ENCODE measurements at regions not wholly inside any gene's neighbourhood (a gene's known extent, or its start where the extent isn't known, plus 50 kb on each side); places are given as distances from the start of the nearest gene placed in this dataset.

GRCh38 chr15:55005679-55006078 lies 191.1 kb downstream of the RSL24D1 start:
- no peaks in the 10 kb centered on the region for H3K4me1 ChIP-seq (ENCODE audit: control insufficient read depth, insufficient read depth, low read length, poor library complexity, severe bottlenecking)
- H3K4me3 ChIP-seq (ENCODE audit: insufficient read depth, low read depth, low read length, poor library complexity, severe bottlenecking): no peak overlapping the region
- H3K36me3 ChIP-seq (ENCODE audit: control insufficient read depth, insufficient read depth, low read length): no peaks in the 10 kb centered on the region
- H3K27me3 ChIP-seq (replicated peaks; ENCODE audit: control insufficient read depth, insufficient read depth, low read length, poor library complexity, severe bottlenecking): no peaks in the 10 kb centered on the region
- no peaks in the 10 kb centered on the region for H3K9me3 ChIP-seq (ENCODE audit: control insufficient read depth, low read length)
- no peak overlapping the region for H3K27ac ChIP-seq (ENCODE audit: insufficient read depth, low read length, poor library complexity, severe bottlenecking)
- no peak for DNase-seq

- Histone ChIP-seq H3K9me3 (ENCODE audit: control insufficient read depth, low read length) (no peaks in the 10 kb centered on the region), H3K36me3 (ENCODE audit: control insufficient read depth, insufficient read depth, low read length) (no peaks in the 10 kb centered on the region), H3K27ac (ENCODE audit: insufficient read depth, low read length, poor library complexity, severe bottlenecking) (no peak overlapping the region), H3K4me1 (ENCODE audit: control insufficient read depth, insufficient read depth, low read length, poor library complexity, severe bottlenecking) (no peaks in the 10 kb centered on the region), H3K4me3 (ENCODE audit: insufficient read depth, low read depth, low read length, poor library complexity, severe bottlenecking) (no peak overlapping the region), H3K27me3 (replicated peaks; ENCODE audit: control insufficient read depth, insufficient read depth, low read length, poor library complexity, severe bottlenecking) (no peaks in the 10 kb centered on the region)
- DNase-seq: no peak
Observed at GRCh38 chr15:55003965-55004873, 192.5 kb downstream of the RSL24D1 start.

DNA sequence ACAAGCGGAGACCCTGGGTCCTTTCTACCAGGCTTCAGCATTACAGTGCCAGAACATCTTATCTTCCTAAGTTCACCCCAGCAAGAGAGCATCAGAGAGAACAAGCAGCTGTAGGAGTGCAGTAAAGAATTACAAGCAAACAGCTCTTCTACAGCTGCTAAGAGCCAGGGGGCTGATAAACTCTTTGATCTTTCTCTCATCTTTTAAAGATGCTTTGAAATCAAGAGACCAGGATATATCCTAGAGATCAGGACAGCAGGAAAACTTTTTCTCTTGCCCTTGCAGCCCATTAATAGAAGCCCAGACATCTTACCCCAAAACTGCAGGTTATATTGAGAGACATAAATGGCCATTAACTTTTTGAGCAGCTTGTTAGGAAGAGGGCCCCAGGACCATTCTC lies 198.1 kb downstream of the RSL24D1 start:
- H3K36me3 ChIP-seq (ENCODE audit: control insufficient read depth, insufficient read depth, low read length): no peaks in the 10 kb centered on the region
- no peak overlapping the region for H3K27ac ChIP-seq (ENCODE audit: insufficient read depth, low read length, poor library complexity, severe bottlenecking)
- no peak for DNase-seq
- H3K4me1 ChIP-seq (ENCODE audit: control insufficient read depth, insufficient read depth, low read length, poor library complexity, severe bottlenecking): no peaks in the 10 kb centered on the region
- no peaks in the 10 kb centered on the region for H3K27me3 ChIP-seq (replicated peaks; ENCODE audit: control insufficient read depth, insufficient read depth, low read length, poor library complexity, severe bottlenecking)
- H3K4me3 ChIP-seq (ENCODE audit: insufficient read depth, low read depth, low read length, poor library complexity, severe bottlenecking): no peak overlapping the region
- no peaks in the 10 kb centered on the region for H3K9me3 ChIP-seq (ENCODE audit: control insufficient read depth, low read length)

- H3K4me1 ChIP-seq (ENCODE audit: control insufficient read depth, insufficient read depth, low read length, poor library complexity, severe bottlenecking): no peaks in the 10 kb centered on the region
- H3K9me3 ChIP-seq (ENCODE audit: control insufficient read depth, low read length): no peaks in the 10 kb centered on the region
- H3K36me3 ChIP-seq (ENCODE audit: control insufficient read depth, insufficient read depth, low read length): no peaks in the 10 kb centered on the region
- no peak overlapping the region for H3K27ac ChIP-seq (ENCODE audit: insufficient read depth, low read length, poor library complexity, severe bottlenecking)
- H3K27me3 ChIP-seq (replicated peaks; ENCODE audit: control insufficient read depth, insufficient read depth, low read length, poor library complexity, severe bottlenecking): no peaks in the 10 kb centered on the region
- DNase-seq: no peak
- H3K4me3 ChIP-seq (ENCODE audit: insufficient read depth, low read depth, low read length, poor library complexity, severe bottlenecking): no peak overlapping the region
Observed at GRCh38 chr15:54990793-54991192, 205.9 kb downstream of the RSL24D1 start.

DNA sequence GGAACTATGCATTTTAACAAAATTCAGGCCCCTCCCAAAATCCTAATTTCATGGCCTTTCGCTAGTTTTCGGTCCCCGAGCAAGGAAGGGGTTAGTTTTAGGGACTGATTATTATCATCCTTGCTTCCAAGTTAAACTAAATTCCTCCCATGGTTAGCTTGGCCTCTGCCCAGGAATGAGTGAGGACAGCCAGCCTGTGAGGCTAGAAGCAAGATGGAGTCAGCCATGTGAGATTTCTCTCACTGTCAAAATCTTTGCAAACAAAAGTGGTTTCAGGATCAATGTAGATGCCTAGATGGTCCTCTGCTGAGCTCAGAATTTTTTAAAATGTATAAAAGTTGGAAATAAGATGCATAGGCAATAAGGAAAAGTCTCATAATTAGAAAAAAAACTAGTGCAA lies 208.9 kb downstream of the RSL24D1 start:
- Histone ChIP-seq H3K4me1 (ENCODE audit: control insufficient read depth, insufficient read depth, low read length, poor library complexity, severe bottlenecking) (no peaks in the 10 kb centered on the region), H3K36me3 (ENCODE audit: control insufficient read depth, insufficient read depth, low read length) (no peaks in the 10 kb centered on the region), H3K4me3 (ENCODE audit: insufficient read depth, low read depth, low read length, poor library complexity, severe bottlenecking) (no peak overlapping the region), H3K27me3 (replicated peaks; ENCODE audit: control insufficient read depth, insufficient read depth, low read length, poor library complexity, severe bottlenecking) (no peaks in the 10 kb centered on the region), H3K9me3 (ENCODE audit: control insufficient read depth, low read length) (no peaks in the 10 kb centered on the region), H3K27ac (ENCODE audit: insufficient read depth, low read length, poor library complexity, severe bottlenecking) (no peak overlapping the region)
- no peak for DNase-seq

DNA sequence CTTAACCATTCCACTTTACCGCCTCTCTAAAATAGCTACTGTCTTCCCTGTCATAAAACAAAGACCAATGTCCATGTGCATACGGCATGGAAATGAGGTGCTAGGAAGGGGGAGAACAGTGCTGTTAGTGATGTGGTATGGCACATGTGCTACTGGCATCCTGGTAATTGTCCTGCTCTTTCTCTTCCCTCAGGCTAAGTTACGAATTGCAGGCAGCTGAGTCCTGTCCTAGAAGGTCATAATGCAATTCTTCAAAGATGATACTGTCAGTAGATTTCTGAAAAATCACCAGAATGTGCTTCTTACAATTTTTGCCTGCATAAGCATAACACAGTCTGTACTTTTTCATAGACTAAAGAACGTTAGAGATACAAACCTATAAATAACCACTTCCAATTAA lies 216.8 kb downstream of the RSL24D1 start:
- H3K36me3 ChIP-seq (ENCODE audit: control insufficient read depth, insufficient read depth, low read length): no peaks in the 10 kb centered on the region

DNA sequence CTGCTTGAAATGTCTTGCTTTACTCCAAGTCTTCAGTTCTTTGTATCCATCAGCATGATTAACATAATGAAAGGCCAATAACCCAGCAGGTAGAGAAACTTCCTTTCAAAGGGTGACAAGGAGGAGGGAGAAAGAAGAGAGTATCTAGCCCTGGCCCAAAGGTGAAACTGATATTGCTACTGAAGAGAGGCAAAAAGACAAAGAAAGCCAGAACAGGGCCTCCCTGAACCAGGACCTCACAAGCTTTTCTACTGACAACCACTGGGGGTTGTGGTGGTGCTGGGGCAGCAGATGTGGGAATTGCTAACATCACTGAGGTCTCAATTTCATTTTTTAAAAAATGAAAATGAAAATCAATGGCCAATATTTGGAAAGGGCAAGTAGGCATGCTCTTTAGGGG lies 234.1 kb downstream of the RSL24D1 start:
- Histone ChIP-seq H3K4me1 (ENCODE audit: control insufficient read depth, insufficient read depth, low read length, poor library complexity, severe bottlenecking) (no peaks in the 10 kb centered on the region), H3K27me3 (replicated peaks; ENCODE audit: control insufficient read depth, insufficient read depth, low read length, poor library complexity, severe bottlenecking) (no peaks in the 10 kb centered on the region), H3K4me3 (ENCODE audit: insufficient read depth, low read depth, low read length, poor library complexity, severe bottlenecking) (no peak overlapping the region), H3K9me3 (ENCODE audit: control insufficient read depth, low read length) (no peaks in the 10 kb centered on the region), H3K27ac (ENCODE audit: insufficient read depth, low read length, poor library complexity, severe bottlenecking) (no peak overlapping the region), H3K36me3 (ENCODE audit: control insufficient read depth, insufficient read depth, low read length) (no peaks in the 10 kb centered on the region)
- no peak for DNase-seq

More for the DNA sequence above, 216.8 kb downstream of the RSL24D1 start:
- H3K27ac ChIP-seq (ENCODE audit: insufficient read depth, low read length, poor library complexity, severe bottlenecking): no peak overlapping the region
- DNase-seq: no peak
- H3K4me3 ChIP-seq (ENCODE audit: insufficient read depth, low read depth, low read length, poor library complexity, severe bottlenecking): no peak overlapping the region
- no peaks in the 10 kb centered on the region for H3K9me3 ChIP-seq (ENCODE audit: control insufficient read depth, low read length)
- H3K27me3 ChIP-seq (replicated peaks; ENCODE audit: control insufficient read depth, insufficient read depth, low read length, poor library complexity, severe bottlenecking): no peaks in the 10 kb centered on the region
- H3K4me1 ChIP-seq (ENCODE audit: control insufficient read depth, insufficient read depth, low read length, poor library complexity, severe bottlenecking): no peaks in the 10 kb centered on the region

- no peak overlapping the region for H3K27ac ChIP-seq (ENCODE audit: insufficient read depth, low read length, poor library complexity, severe bottlenecking)
- no peaks in the 10 kb centered on the region for H3K36me3 ChIP-seq (ENCODE audit: control insufficient read depth, insufficient read depth, low read length)
- no peaks in the 10 kb centered on the region for H3K9me3 ChIP-seq (ENCODE audit: control insufficient read depth, low read length)
- no peak overlapping the region for H3K4me3 ChIP-seq (ENCODE audit: insufficient read depth, low read depth, low read length, poor library complexity, severe bottlenecking)
- H3K4me1 ChIP-seq (ENCODE audit: control insufficient read depth, insufficient read depth, low read length, poor library complexity, severe bottlenecking): no peaks in the 10 kb centered on the region
- no peak for DNase-seq
- H3K27me3 ChIP-seq (replicated peaks; ENCODE audit: control insufficient read depth, insufficient read depth, low read length, poor library complexity, severe bottlenecking): no peaks in the 10 kb centered on the region
Observed at GRCh38 chr15:54960266-54960665, 236.5 kb downstream of the RSL24D1 start.

GRCh38 chr15:54941417-54941816 lies 255.3 kb downstream of the RSL24D1 start:
- H3K4me3 ChIP-seq (ENCODE audit: insufficient read depth, low read depth, low read length, poor library complexity, severe bottlenecking): no peak overlapping the region
- no peaks in the 10 kb centered on the region for H3K9me3 ChIP-seq (ENCODE audit: control insufficient read depth, low read length)
- no peaks in the 10 kb centered on the region for H3K36me3 ChIP-seq (ENCODE audit: control insufficient read depth, insufficient read depth, low read length)
- no peaks in the 10 kb centered on the region for H3K27me3 ChIP-seq (replicated peaks; ENCODE audit: control insufficient read depth, insufficient read depth, low read length, poor library complexity, severe bottlenecking)
- DNase-seq: no peak
- no peaks in the 10 kb centered on the region for H3K4me1 ChIP-seq (ENCODE audit: control insufficient read depth, insufficient read depth, low read length, poor library complexity, severe bottlenecking)
- no peak overlapping the region for H3K27ac ChIP-seq (ENCODE audit: insufficient read depth, low read length, poor library complexity, severe bottlenecking)

GRCh38 chr15:54917312-54917711 lies 279.4 kb downstream of the RSL24D1 start:
- no peaks in the 10 kb centered on the region for H3K36me3 ChIP-seq (ENCODE audit: control insufficient read depth, insufficient read depth, low read length)
- H3K27me3 ChIP-seq (replicated peaks; ENCODE audit: control insufficient read depth, insufficient read depth, low read length, poor library complexity, severe bottlenecking): no peaks in the 10 kb centered on the region
- H3K4me3 ChIP-seq (ENCODE audit: insufficient read depth, low read depth, low read length, poor library complexity, severe bottlenecking): no peak overlapping the region
- H3K4me1 ChIP-seq (ENCODE audit: control insufficient read depth, insufficient read depth, low read length, poor library complexity, severe bottlenecking): no peaks in the 10 kb centered on the region
- H3K9me3 ChIP-seq (ENCODE audit: control insufficient read depth, low read length): no peaks in the 10 kb centered on the region
- DNase-seq: no peak
- H3K27ac ChIP-seq (ENCODE audit: insufficient read depth, low read length, poor library complexity, severe bottlenecking): no peak overlapping the region

Measured in effector memory CD4-positive, alpha-beta T cell (primary cell).